ENCODE measurements at regions not wholly inside any gene's neighbourhood (a gene's known extent, or its start where the extent isn't known, plus 50 kb on each side); places are given as distances from the start of the nearest gene placed in this dataset.
A peak's percentile ranks its signal among the peaks of the same experiment; 100 is the strongest.

DNA sequence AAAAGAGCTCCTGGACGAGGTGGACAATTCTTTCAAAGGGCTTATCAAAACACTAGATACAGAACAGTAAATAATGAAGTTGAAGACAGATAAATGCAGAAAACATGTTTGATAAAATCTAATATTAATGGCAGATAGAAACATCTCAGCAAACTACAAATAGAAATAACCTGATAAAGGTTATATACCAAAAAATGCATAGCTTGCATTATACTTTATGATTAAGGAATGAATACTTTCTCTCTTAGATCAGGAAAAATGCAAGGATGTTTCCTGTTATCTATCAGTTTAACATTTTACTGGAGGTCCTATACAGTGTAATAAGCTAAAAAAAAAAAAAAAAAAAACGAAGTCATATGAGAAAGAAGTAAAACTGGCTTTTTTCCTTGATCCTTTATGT is 304.5 kb upstream of the CXorf51A start:
- Histone ChIP-seq H3K27ac (no peak overlapping the region), H3K4me3 (no peak overlapping the region)

- H3K27ac ChIP-seq, result no peak overlapping the region
- no peak overlapping the region for H3K4me3 ChIP-seq
These were observed 265.4 kb upstream of the CXorf51A start for GRCh38 chrX:147079974-147080373.

GRCh38 chrX:147079457-147079856 is 264.9 kb upstream of the CXorf51A start:
- H3K4me3 ChIP-seq, result no peak overlapping the region
- no peak overlapping the region for H3K27ac ChIP-seq

DNA sequence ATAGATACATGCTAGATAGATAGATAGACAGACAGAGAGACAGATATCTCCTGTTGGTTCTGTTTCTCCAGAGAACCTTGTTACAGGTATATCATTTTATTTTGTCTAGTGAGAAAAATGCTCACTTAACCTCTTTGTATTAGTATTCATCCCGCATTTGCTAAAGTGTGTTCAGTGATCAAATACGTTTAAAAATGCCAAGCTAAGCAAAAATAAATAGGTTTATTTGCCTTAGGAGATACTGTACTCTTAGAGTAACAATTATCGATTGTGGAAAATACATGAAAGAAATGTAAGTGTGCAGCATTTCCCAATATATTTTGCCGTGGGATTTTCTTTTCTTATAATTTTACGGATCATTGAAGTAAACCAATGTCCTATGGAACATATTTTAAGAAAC is 262.9 kb upstream of the CXorf51A start:
- Histone ChIP-seq H3K4me3 (no peak overlapping the region), H3K27ac (no peak overlapping the region)

DNA sequence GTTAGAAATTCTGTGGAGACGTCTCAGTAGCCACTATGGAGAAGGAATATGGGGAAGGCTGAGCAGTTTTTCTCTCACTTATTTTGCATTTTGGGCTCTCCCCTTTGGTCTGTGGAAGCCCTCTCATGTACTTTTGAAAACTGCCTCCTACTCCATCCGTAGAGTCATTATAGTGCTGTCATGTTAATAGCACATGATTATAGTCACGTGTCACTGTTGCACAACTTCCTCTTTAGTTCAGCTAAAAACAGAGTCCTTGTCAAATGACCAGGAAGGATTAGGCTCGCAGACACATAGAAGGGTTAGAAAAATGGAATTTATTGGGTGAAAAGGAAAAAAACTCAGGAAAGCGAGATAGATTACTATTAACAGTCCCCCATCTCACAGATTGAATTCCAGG is 258.2 kb upstream of the CXorf51A start:
- Histone ChIP-seq H3K4me3 (no peak overlapping the region), H3K27ac (no peak overlapping the region)

DNA sequence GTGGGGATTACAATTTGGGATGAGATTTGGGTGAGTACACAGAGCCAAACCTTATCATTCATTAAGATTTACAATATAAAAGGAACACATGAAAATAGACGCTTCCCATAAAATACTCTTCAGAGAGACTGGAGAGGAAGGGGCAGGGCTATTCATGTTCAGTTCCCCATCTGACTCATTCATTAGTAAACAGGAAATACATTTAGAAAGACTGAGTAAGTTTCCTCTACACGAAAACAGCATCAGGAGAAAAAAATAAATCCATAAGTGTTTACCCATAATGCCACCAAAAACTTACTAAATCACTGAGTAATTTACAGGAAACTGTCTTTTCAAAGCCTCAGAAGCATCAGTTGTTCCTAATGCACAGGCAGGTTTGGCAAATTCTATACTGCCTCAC is 255.4 kb upstream of the CXorf51A start:
- Histone ChIP-seq H3K4me3 (no peak overlapping the region), H3K27ac (peak overlapping the region in 1 of 21 experiments; percentile 5)

Measured in skin epidermis (tissue), 12 donors.